ENCODE measurements at regions not wholly inside any gene's neighbourhood (a gene's known extent, or its start where the extent isn't known, plus 50 kb on each side); places are given as distances from the start of the nearest gene placed in this dataset.

DNA sequence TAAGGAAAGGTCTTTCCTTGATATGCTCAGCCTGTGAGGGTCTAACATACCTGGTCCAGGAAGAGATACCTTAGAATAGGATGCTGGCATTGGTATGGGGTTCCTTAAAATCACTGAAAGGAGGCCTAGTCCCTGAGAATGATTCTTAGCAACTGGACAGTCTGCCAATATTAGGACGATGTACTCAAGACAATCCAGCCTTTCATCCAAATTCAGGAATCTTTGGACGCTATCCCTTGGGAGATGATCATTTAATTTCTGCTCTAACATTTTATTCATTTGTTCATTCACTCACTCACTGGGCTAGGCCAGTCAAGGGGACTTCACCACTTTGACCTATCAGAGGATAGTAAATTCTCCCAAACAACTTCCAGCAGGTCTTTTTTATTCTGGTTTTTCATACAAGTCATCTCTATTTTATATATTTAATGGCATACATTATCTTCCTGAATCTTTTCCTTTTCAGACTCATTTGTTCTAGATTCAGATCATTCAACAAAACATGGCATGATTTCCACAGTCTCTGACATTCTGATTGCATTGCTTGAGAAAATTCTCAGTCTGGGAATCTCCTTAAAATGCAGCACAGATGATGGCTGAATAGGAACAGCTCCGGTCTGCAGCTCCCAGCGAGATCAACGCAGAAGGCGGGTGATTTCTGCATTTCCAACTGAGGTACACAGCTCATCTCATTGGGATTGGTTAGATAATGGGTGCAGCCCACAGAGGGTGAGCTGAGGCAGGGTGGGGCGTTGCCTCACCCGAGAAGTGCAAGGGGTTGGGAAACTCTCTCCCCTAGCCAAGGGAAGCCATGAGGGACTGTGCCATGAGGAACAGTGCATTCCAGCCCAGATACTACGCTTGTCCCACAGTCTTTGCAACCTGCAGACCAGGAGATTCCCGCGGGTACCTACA lies 118.0 kb upstream of the PRICKLE1 start:
- Histone ChIP-seq H3K4me1 (no peaks in the 10 kb centered on the region), H3K4me3 (no peak overlapping the region), H3K27ac (no peak overlapping the region), H3K36me3 (no peaks in the 10 kb centered on the region), H3K27me3 (no peaks in the 10 kb centered on the region), H3K9me3 (no peaks in the 10 kb centered on the region)
- TF ChIP-seq POLR2A (IDR thresholded peaks at IDR 0.05) (no peak), EP300 (IDR thresholded peaks at IDR 0.05) (no peak), POLR2AphosphoS5 (IDR thresholded peaks at IDR 0.05) (no peak), CTCF (IDR thresholded peaks at IDR 0.05) (no peak)
- intact Hi-C loops (cut with DNase I) = no loop called here
- 82 to 90% methylated on average over 11 of the region's 11 CpGs for WGBS, 2 donors
- DNase-seq = no peak

- intact Hi-C loops (cut with DNase I) = no loop called here
- Histone ChIP-seq H3K9me3 (no peaks in the 10 kb centered on the region), H3K27ac (peak overlapping the region in 2 of 4 donors; percentile 18 to 39), H3K36me3 (no peaks in the 10 kb centered on the region), H3K27me3 (no peaks in the 10 kb centered on the region), H3K4me1 (no peaks in the 10 kb centered on the region), H3K4me3 (no peak overlapping the region)
- no peak for DNase-seq
- 83 to 85% methylated on average over 1 of the region's 1 CpG for WGBS, 2 donors
- TF ChIP-seq POLR2AphosphoS5 (IDR thresholded peaks at IDR 0.05) (no peak), POLR2A (IDR thresholded peaks at IDR 0.05) (no peak), EP300 (IDR thresholded peaks at IDR 0.05) (no peak), CTCF (IDR thresholded peaks at IDR 0.05) (no peak)
Observed at GRCh38 chr12:42706321-42706720, 116.8 kb upstream of the PRICKLE1 start.

GRCh38 chr12:42705863-42706262 lies 116.3 kb upstream of the PRICKLE1 start:
- H3K27ac ChIP-seq = peak overlapping the region in 2 of 4 donors; percentile 18 to 39
- 36 to 57% methylated on average over 4 of the region's 4 CpGs for WGBS, 2 donors
- peak; percentile 93 for DNase-seq
- H3K4me3 ChIP-seq = no peak overlapping the region
- no peaks in the 10 kb centered on the region for H3K9me3 ChIP-seq
- H3K36me3 ChIP-seq = no peaks in the 10 kb centered on the region
- H3K4me1 ChIP-seq = no peaks in the 10 kb centered on the region
- no peak for TF ChIP-seq POLR2A (IDR thresholded peaks at IDR 0.05)
- peak in 3 of 4 donors; percentile 13 to 40 (median 27) for TF ChIP-seq POLR2AphosphoS5 (IDR thresholded peaks at IDR 0.05)
- H3K27me3 ChIP-seq = no peaks in the 10 kb centered on the region
- intact Hi-C loops (cut with DNase I) = no loop called here

DNA sequence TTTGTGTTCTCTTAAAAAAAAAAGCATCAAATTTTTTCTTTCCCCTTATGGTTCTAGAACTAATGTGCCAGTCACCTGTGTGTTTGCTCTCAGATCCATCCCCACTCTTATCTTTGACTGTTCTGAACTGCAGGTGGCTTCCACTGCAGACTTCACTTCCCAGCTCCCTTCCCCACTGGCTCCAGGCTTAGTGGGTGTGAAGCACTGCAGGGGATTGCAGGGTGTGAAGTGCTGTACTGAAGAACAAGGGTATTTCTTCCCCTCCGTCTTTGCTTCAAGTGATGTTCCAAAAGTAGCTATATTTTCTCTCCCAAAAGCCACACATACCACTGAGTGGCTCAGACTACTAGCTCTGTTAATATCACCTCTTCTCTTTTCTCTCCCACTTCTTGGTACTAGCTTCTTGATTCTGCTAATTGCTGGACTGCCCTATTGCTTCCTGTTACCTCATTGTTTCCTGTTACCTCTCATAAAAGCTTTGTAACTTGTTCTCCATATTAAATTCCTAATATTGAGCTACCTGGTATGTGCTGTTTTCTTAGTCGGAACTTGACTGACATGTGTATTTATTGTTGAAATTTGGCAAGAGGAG lies 115.4 kb upstream of the PRICKLE1 start:
- Histone ChIP-seq H3K27me3 (no peaks in the 10 kb centered on the region), H3K4me1 (no peaks in the 10 kb centered on the region), H3K4me3 (no peak overlapping the region), H3K27ac (no peak overlapping the region), H3K36me3 (no peaks in the 10 kb centered on the region), H3K9me3 (no peaks in the 10 kb centered on the region)
- no peak for DNase-seq
- WGBS, 2 donors = 65 to 66% methylated on average over 2 of the region's 2 CpGs
- no peak for TF ChIP-seq POLR2A (IDR thresholded peaks at IDR 0.05)
- no peak for TF ChIP-seq POLR2AphosphoS5 (IDR thresholded peaks at IDR 0.05)
- intact Hi-C loops (cut with DNase I) = loop anchor here (5.0 kb wide), 1 partner anchor 47 kb away; no protein-coding TSS in a partner anchor

DNA sequence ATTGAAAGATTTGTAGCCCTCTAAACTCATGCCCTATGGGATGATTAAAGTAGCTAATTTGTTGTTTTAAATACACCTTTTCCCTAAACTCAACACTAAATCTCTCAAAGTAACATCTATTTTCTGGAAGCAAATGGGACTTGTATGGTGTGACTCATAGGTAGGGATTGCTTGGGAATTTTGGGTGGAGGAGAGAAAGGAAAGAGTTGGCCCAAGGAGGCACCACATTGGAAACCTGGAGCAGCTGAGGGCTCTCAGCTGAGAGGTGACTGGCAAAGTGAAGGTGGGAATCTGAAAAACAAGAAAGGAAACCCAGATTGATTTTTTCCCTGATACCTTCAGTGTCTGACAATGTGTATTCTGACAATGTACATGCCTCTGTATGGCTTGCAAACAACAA lies 114.8 kb upstream of the PRICKLE1 start:
- no peak for DNase-seq
- Histone ChIP-seq H3K27me3 (no peaks in the 10 kb centered on the region), H3K4me3 (no peak overlapping the region), H3K9me3 (no peaks in the 10 kb centered on the region), H3K4me1 (no peaks in the 10 kb centered on the region), H3K27ac (no peak overlapping the region), H3K36me3 (no peaks in the 10 kb centered on the region)
- TF ChIP-seq POLR2AphosphoS5 (IDR thresholded peaks at IDR 0.05) (no peak), POLR2A (IDR thresholded peaks at IDR 0.05) (no peak), EP300 (IDR thresholded peaks at IDR 0.05) (no peak), CTCF (IDR thresholded peaks at IDR 0.05) (no peak)
- intact Hi-C loops (cut with DNase I) = loop anchor here (5.0 kb wide), 1 partner anchor 48 kb away; no protein-coding TSS in a partner anchor
